H1 (cell line): ENCODE measurements at regions not wholly inside any gene's neighbourhood (a gene's known extent, or its start where the extent isn't known, plus 50 kb on each side); places are given as distances from the start of the nearest gene placed in this dataset.

Experiments used
- CTCF ChIA-PET: fragments of 300-600 bp; sonication (Branson Sonifier 250); formaldehyde crosslinking; loops from one replicate; lab custom pipeline; 2021; ENCODE audit not compliant: partially characterized antibody; lab: Charles Lee
- POLR2A ChIA-PET: fragments of 300-600 bp; sonication (Branson Sonifier 250); formaldehyde crosslinking; loops from one replicate; lab custom pipeline; 2021; ENCODE audit warnings: inconsistent platforms; ENCODE audit not compliant: partially characterized antibody; lab: Charles Lee
- DNase-seq, 2 experiments: peaks; one replicate each; pipeline versions ENCODE4 v3.0.0 to v3.0.0-alpha.2; 2010 to 2022; ENCODE audit warnings: low spot score in 2 of 2, low read depth in 1 of 2, mixed read lengths in 1 of 2
- FAIRE-seq: peaks from 2 replicates; lab custom pipeline; 2011; peaks lifted over from hg19 to GRCh38; lab: Jason Lieb, UNC
- H2AFZ ChIP-seq: 2 replicates; pipeline ENCODE4 v1.8.1; 2012; ENCODE audit warnings: low read length, inconsistent platforms
- H2AK5ac ChIP-seq: 2 replicates; pipeline ENCODE4 v1.6.1; 2013; ENCODE audit warnings: low read depth, low read length
- H2BK120ac ChIP-seq: replicated peaks from 2 replicates; pipeline ENCODE3; 2013; ENCODE audit warnings: low read depth, low read length, inconsistent platforms
- H2BK12ac ChIP-seq: 2 replicates; pipeline ENCODE4 v1.6.1; 2013; ENCODE audit warnings: low read depth, low read length
- H2BK15ac ChIP-seq: 2 replicates; pipeline ENCODE4 v1.6.1; 2013; ENCODE audit warnings: low read length
- H2BK20ac ChIP-seq: 2 replicates; pipeline ENCODE4 v1.6.1; 2013; ENCODE audit warnings: low read length
- H2BK5ac ChIP-seq: 2 replicates; pipeline ENCODE4 v1.6.1; 2013; ENCODE audit warnings: low read depth, low read length
- H3K14ac ChIP-seq: 2 replicates; pipeline ENCODE4 v1.6.1; 2013; ENCODE audit warnings: inconsistent platforms; ENCODE audit not compliant: insufficient read length
- H3K18ac ChIP-seq: 2 replicates; pipeline ENCODE4 v1.6.1; 2013; ENCODE audit warnings: low read length; ENCODE audit errors: extremely low read depth
- H3K23ac ChIP-seq: 2 replicates; pipeline ENCODE4 v1.6.1; 2013; ENCODE audit warnings: inconsistent platforms; ENCODE audit not compliant: insufficient read length
- H3K23me2 ChIP-seq: 2 replicates; pipeline ENCODE4 v1.6.1; 2013; ENCODE audit warnings: low read depth, low read length
- H3K27ac ChIP-seq: 2 replicates; pipeline ENCODE4 v1.6.1; 2011; ENCODE audit warnings: low read depth, low read length, inconsistent platforms
- H3K27me3 ChIP-seq, 4 experiments: replicated peaks in 1 of 4; 1 replicate in 1 of 4; 2 replicates in 3 of 4; pipeline versions ENCODE4 v1.6.1 to v1.8.1; 2011 to 2013; ENCODE audit warnings: low read length in 3 of 4, mild to moderate bottlenecking in 3 of 4, inconsistent platforms in 2 of 4, mixed read lengths in 2 of 4, moderate library complexity in 1 of 4; ENCODE audit not compliant: control insufficient read depth in 3 of 4, insufficient read depth in 3 of 4; ENCODE audit errors: extremely low read depth in 1 of 4
- H3K36me3 ChIP-seq, 4 experiments: 2 replicates each; pipeline versions ENCODE4 v1.6.1 to v1.8.1; 2011 to 2013; ENCODE audit warnings: mild to moderate bottlenecking in 4 of 4, low read length in 3 of 4, moderate library complexity in 2 of 4, control low read depth in 1 of 4, inconsistent platforms in 1 of 4; ENCODE audit not compliant: insufficient read depth in 4 of 4, control insufficient read depth in 2 of 4
- H3K4ac ChIP-seq: replicated peaks from 2 replicates; pipeline ENCODE3; 2013; ENCODE audit warnings: low read length, low read depth, mixed read lengths, inconsistent platforms; ENCODE audit not compliant: insufficient read length
- H3K4me1 ChIP-seq, 4 experiments: replicated peaks in 1 of 4; 1 replicate in 1 of 4; 2 replicates in 3 of 4; pipeline versions ENCODE4 v1.6.1 to v1.8.1; 2011 to 2013; ENCODE audit warnings: low read length in 3 of 4, inconsistent platforms in 2 of 4, mixed read lengths in 1 of 4; ENCODE audit not compliant: insufficient read depth in 4 of 4, control insufficient read depth in 3 of 4
- H3K4me2 ChIP-seq, 2 experiments: 2 replicates each; pipeline versions ENCODE4 v1.6.1 to v1.8.1; 2011 to 2013; ENCODE audit warnings: low read depth in 2 of 2, low read length in 2 of 2, control low read depth in 1 of 2, inconsistent platforms in 1 of 2, mild to moderate bottlenecking in 1 of 2; ENCODE audit not compliant: insufficient read depth in 1 of 2
- H3K4me3 ChIP-seq, 4 experiments: fragments of 200-600, 300-600 bp in 1 of 4; sonication (generic), shearing (Covaris generic), sonication (Bioruptor Twin) in 1 of 4; 2 replicates each; pipeline versions ENCODE4 v1.5.1 to v1.8.1; 2011 to 2016; ENCODE audit warnings: low read length in 4 of 4, low read depth in 3 of 4, control low read depth in 2 of 4, inconsistent platforms in 2 of 4, mild to moderate bottlenecking in 2 of 4, mixed read lengths in 1 of 4, moderate library complexity in 1 of 4; ENCODE audit not compliant: insufficient read depth in 2 of 4; ENCODE audit errors: extremely low read depth in 1 of 4
- H3K56ac ChIP-seq: replicated peaks from 2 replicates; pipeline ENCODE3; 2013; ENCODE audit warnings: low read depth, mild to moderate bottlenecking, mixed read lengths, low read length, inconsistent platforms; ENCODE audit not compliant: insufficient read length
- H3K79me1 ChIP-seq: 2 replicates; pipeline ENCODE4 v1.6.1; 2013; ENCODE audit warnings: low read depth, low read length, control low read depth
- H3K79me2 ChIP-seq, 2 experiments: 2 replicates each; pipeline versions ENCODE4 v1.6.1 to v1.8.1; 2012 to 2013; ENCODE audit warnings: low read length in 2 of 2, mild to moderate bottlenecking in 2 of 2, inconsistent platforms in 1 of 2; ENCODE audit not compliant: insufficient read depth in 2 of 2, control insufficient read depth in 1 of 2
- H3K9ac ChIP-seq, 4 experiments: replicated peaks in 1 of 4; 1 replicate in 1 of 4; 2 replicates in 3 of 4; pipeline versions ENCODE4 v1.6.1 to v1.8.1; 2011 to 2013; ENCODE audit warnings: low read depth in 3 of 4, low read length in 3 of 4, control low read depth in 2 of 4, mild to moderate bottlenecking in 2 of 4, moderate library complexity in 2 of 4, inconsistent platforms in 1 of 4; ENCODE audit errors: extremely low read depth in 1 of 4
- H3K9me3 ChIP-seq, 2 experiments: 2 replicates each; pipeline versions ENCODE4 v1.6.1 to v1.8.1; 2012 to 2013; ENCODE audit warnings: mild to moderate bottlenecking in 2 of 2, moderate library complexity in 2 of 2, control low read depth in 1 of 2, inconsistent platforms in 1 of 2, low read depth in 1 of 2, low read length in 1 of 2, mixed read lengths in 1 of 2; ENCODE audit not compliant: insufficient read depth in 2 of 2
- H4K20me1 ChIP-seq, 2 experiments: replicated peaks in 1 of 2; 2 replicates each; pipeline versions ENCODE3 to v1.8.1; 2011 to 2013; ENCODE audit warnings: inconsistent platforms in 2 of 2, low read length in 2 of 2, mild to moderate bottlenecking in 1 of 2; ENCODE audit not compliant: insufficient read depth in 2 of 2, control insufficient read depth in 1 of 2
- H4K5ac ChIP-seq: 2 replicates; pipeline ENCODE4 v1.6.1; 2013; ENCODE audit warnings: low read length, low read depth, mixed read lengths, inconsistent platforms; ENCODE audit not compliant: insufficient read length
- H4K8ac ChIP-seq: 2 replicates; pipeline ENCODE4 v1.8.0; 2013; ENCODE audit warnings: mild to moderate bottlenecking, moderate library complexity, low read length, inconsistent platforms; ENCODE audit not compliant: insufficient read depth; ENCODE audit errors: extremely low read depth
- H4K91ac ChIP-seq: replicated peaks from 2 replicates; pipeline ENCODE3; 2013; ENCODE audit warnings: low read length, mixed read lengths, inconsistent platforms; ENCODE audit not compliant: insufficient read length
- CBX5 ChIP-seq: fragments of 300-800, 300-1000 bp; sonication (generic); IDR thresholded peaks from 2 replicates; pipeline ENCODE4 v1.7.1; 2016; ENCODE audit warnings: antibody characterized with exemption, low read length, low read depth
- WGBS, 2 experiments: shearing (Covaris generic) in 1 of 2; methylation state at CpG; one replicate each; pipeline versions ENCODE4 v1.1.6 to v1.1.7; 2013 to 2015; ENCODE audit warnings: low lambda C conversion rate in 2 of 2, mixed read lengths in 2 of 2, inconsistent platforms in 1 of 2, low coverage in 1 of 2, missing lambda C conversion rate in 1 of 2; ENCODE audit not compliant: insufficient replicate concordance in 2 of 2, insufficient coverage in 1 of 2, insufficient read length in 1 of 2; ENCODE audit errors: extremely low coverage in 1 of 2, missing lambda C conversion rate in 1 of 2; 5-methylcytosine and 5-hydroxymethylcytosine counted together

DNA sequence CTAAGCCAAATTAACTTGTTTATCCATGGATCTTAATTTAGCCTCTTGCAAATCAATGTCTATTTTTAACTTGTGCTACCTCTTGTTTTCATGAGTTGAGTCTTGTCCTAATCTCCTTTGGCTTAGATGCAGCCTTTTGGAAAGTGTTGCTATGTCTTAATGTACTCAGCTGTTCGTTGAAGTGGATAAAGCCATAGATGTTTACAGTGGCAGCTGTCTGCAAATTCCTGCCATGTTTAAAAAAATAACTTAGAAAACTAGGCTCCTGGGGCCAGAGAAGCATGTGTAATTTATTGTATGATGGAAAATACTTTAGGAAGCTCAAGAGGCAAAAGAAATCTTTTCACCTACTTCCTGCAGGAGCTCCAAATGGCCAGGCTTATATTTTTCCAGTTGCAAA lies 253.1 kb upstream of the RHOBTB1 start:
- no peak overlapping the region for H3K9ac ChIP-seq
- no peak overlapping the region for H2AFZ ChIP-seq
- H3K4ac ChIP-seq, result no peak overlapping the region
- POLR2A ChIA-PET, result no interaction called here
- no peak overlapping the region for H4K5ac ChIP-seq
- peaks cover 13 to 17% of the 10 kb centered on the region in 2 experiments; a peak in 3 of 4 replicates for H3K9me3 ChIP-seq
- H3K79me1 ChIP-seq, result no peaks in the 10 kb centered on the region
- H2BK5ac ChIP-seq, result no peak overlapping the region
- no peak overlapping the region for H4K91ac ChIP-seq
- H2AK5ac ChIP-seq, result no peak overlapping the region
- H3K4me3 ChIP-seq, result no peak overlapping the region
- WGBS, 2 experiments, result 82% methylated on average over 1 of the region's 1 CpG; no CpG with 5 or more reads in 1 of the 2 experiments
- TF ChIP-seq CBX5, result no peak
- TF ChIP-seq, all 59 proteins: peak for 0
- CTCF ChIA-PET, result interaction anchor here (0.5 to 1.7 kb wide), 4 partner anchors 13 to 688 kb away, joined by 3 to 5 read pairs (median 3); no protein-coding TSS in a partner anchor
- no peak overlapping the region for H3K18ac ChIP-seq
- H3K23ac ChIP-seq, result no peak overlapping the region
- no peak overlapping the region for H3K14ac ChIP-seq
- H3K4me2 ChIP-seq, result no peak overlapping the region
- H2BK15ac ChIP-seq, result no peak overlapping the region
- H3K23me2 ChIP-seq, result no peaks in the 10 kb centered on the region
- no peak overlapping the region for H2BK20ac ChIP-seq
- no peak overlapping the region for H2BK120ac ChIP-seq
- no peaks in the 10 kb centered on the region for H3K79me2 ChIP-seq
- FAIRE-seq (no peak), DNase-seq (no peak)
- H2BK12ac ChIP-seq, result no peak overlapping the region
- no peaks in the 10 kb centered on the region for H4K20me1 ChIP-seq
- H3K27ac ChIP-seq, result no peak overlapping the region
- no peaks in the 10 kb centered on the region for H3K27me3 ChIP-seq
- H3K4me1 ChIP-seq, result no peaks in the 10 kb centered on the region
- H3K56ac ChIP-seq, result no peak overlapping the region
- H4K8ac ChIP-seq, result no peak overlapping the region
- H3K36me3 ChIP-seq, result no peaks in the 10 kb centered on the region
